ENCODE measurements at regions not wholly inside any gene's neighbourhood (a gene's known extent, or its start where the extent isn't known, plus 50 kb on each side); places are given as distances from the start of the nearest gene placed in this dataset.

- TF ChIP-seq CTCF (IDR thresholded peaks at IDR 0.05) (no peak), POLR2A (IDR thresholded peaks at IDR 0.05) (no peak)
These were observed 142.6 kb upstream of the ALKAL2 start for GRCh38 chr2:430291-431040.

Measured in upper lobe of left lung (tissue), 4 donors.